RCC 7860 (cell line): ENCODE measurements at regions not wholly inside any gene's neighbourhood (a gene's known extent, or its start where the extent isn't known, plus 50 kb on each side); places are given as distances from the start of the nearest gene placed in this dataset.
"Not testable (repeated sequence)": the region's sequence is repeated elsewhere in the genome, so short reads cannot be mapped to it uniquely, and the experiment has no call there.

ENCODE experiments used
- DNase-seq: peaks from one replicate; pipeline ENCODE4 v3.0.0-alpha.2; 2015; ENCODE audit warnings: low spot score
- FAIRE-seq: peaks from 2 replicates; lab custom pipeline; 2012; peaks lifted over from hg19 to GRCh38; lab: Jason Lieb, UNC

DNA sequence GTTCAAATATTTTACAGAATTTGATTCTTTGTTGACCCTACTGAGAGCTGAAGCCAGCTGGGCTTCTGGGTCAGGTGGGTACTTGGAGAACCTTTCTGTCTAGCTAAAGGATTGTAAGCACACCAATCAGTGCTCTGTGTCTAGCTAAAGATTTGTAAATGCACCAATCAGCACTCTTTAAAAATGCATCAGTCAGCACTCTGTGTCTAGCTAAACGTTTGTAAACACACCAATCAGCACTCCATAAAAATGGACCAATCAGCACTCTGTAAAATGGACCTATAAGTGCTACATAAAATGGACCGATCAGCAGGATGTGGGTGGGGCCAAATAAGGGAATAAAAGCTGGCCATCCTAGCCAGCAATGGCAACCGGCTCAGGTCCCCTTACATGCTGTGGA lies 76.4 kb upstream of the TMSB4Y start:
- not testable (repeated sequence) for DNase-seq, FAIRE-seq

- no peak for FAIRE-seq
Observed at GRCh38 chrY:13615943-13616304, 87.8 kb upstream of the TMSB4Y start.

DNA sequence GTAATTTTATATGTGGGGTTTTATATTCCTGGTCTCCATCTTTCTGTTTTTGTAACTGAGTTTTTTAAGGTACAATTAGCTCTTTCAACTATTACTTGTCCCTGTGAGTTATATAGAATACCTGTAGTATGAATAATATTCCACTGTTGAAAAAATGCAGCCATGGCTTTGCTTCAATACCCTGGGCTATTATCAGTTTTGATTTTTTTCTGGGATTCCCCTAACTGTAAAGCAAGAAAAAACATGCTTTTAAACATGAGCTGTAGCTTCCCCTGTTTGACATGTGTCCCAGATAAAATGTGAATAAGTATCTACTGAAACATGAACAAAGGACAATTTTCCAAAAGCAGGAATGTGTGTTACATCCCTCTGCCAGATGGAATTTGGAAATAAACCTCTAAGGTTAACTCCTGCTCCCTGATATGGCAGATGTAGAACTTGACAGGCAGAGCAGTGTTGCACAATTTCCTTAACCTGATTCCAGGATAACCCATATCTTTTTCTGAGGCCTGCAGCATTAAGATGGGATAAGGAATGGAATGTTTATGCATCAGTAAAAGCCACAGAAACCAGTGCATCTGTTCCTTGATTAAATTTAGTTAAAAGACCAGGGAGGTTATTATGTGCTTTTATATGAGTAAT lies 88.3 kb upstream of the TMSB4Y start:
- FAIRE-seq (no peak), DNase-seq (no peak)

More at GRCh38 chrY:13615943-13616304, 87.8 kb upstream of the TMSB4Y start:
- no peak for DNase-seq

DNA sequence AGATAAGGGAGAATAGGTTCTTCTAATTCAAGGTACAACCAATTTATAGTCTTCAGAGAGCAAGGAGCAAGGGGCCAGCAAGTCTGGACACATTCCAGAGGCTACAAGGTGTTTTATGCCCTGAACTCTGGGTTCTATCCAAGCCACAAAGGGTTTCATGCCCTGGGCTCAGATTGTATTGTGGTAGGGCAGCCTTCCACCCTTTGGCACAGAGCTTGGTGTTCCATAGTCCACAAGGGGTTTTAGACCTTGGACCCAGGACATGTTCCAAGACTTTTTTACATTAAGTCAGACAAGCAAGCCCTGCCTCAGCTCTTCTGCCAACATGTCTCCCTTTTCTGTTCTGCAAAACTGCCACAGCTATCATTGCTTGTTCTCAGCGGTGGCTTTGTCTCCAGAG lies 90.8 kb upstream of the TMSB4Y start:
- FAIRE-seq (no peak), DNase-seq (no peak)

- FAIRE-seq (no peak), DNase-seq (no peak)
Observed at GRCh38 chrY:13611965-13612364, 91.7 kb upstream of the TMSB4Y start.

DNA sequence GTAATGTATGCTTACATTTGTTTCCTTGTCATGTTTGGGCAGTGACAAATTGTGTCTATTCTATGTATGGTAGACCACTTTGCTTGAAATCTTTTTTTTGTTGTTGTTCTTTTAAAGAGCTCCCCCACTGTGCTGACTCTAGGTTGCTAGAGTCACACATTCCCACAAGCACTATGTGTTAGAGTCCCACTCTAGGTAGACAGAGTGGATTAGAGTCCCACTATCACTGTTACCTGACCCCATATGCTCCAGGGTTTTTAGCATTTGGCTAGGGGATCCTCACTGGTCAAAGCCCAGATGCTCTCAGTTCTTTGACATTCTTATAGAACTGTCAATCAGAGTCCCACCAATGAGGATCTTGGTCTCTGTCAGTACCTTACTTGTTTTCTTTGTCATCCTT lies 111.2 kb upstream of the TMSB4Y start:
- DNase-seq (no peak), FAIRE-seq (no peak)

DNA sequence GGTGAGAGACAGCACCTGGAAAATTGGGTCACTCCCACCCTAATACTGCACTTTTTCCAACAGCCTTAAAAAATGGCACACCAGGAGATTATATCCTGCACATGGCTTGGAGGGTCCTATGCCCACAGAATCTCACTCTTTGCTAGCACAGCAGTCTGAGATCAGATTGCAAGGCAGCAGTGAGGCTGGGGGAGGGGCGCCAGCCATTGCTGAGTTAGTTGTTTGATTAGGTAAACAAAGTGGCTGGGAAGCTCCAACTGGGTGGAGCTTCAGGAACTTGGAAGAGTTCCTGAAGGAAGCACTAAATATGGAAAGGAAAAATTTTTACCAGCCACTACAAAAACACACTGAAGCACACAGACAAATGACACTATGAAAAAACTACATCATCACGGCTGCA lies 91.1 kb upstream of the UTY start:
- FAIRE-seq, DNase-seq: not testable (repeated sequence)

- no peak for DNase-seq
- FAIRE-seq: no peak
Observed at GRCh38 chrY:13567186-13567585, 87.4 kb upstream of the UTY start.

- DNase-seq (no peak), FAIRE-seq (no peak)
Observed at GRCh38 chrY:13554949-13555348, 75.1 kb upstream of the UTY start.

- no peak for FAIRE-seq
- DNase-seq: peak; percentile 34
Observed at GRCh38 chrY:13552393-13553116, 72.7 kb upstream of the UTY start.

DNA sequence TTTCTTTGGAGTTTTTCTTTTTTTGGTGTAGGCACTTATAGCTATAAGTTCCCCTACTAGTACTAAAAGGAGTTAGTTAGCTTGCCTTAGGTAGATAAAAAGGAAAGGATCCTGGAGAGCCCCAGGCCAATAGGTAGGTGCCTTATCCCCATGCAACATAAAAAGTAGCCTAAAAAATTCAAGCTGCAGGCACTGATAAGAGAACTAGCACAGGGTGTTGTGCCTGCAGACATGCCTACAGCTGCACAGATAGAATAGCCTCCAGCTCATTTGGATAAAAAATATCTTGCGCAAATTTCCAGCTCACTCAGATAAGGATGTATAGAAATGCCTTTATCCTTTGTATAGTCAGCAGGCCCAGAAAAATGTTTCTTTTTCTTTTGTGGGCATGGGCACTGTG lies 71.4 kb upstream of the UTY start:
- no peak for DNase-seq
- no peak for FAIRE-seq

DNA sequence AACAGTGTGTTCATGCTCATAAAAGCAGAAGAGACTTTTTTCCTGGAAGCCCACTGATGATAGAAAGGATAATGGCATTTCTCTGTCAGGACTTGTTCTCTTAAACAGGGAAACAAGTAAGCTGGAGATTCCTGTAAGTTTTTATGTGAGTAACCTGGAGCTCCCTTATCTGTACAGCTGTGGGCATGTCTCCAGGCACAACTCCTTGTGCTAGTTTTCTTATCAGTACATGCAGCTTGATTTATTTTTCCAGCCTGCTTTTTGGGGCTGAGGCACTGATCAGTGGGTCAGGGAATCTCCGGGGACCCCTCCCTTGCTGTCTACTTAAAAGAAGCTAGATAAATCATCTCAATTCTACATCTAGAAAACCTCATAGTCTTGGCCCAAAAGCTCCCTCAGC lies 64.7 kb upstream of the UTY start:
- DNase-seq: no peak

DNA sequence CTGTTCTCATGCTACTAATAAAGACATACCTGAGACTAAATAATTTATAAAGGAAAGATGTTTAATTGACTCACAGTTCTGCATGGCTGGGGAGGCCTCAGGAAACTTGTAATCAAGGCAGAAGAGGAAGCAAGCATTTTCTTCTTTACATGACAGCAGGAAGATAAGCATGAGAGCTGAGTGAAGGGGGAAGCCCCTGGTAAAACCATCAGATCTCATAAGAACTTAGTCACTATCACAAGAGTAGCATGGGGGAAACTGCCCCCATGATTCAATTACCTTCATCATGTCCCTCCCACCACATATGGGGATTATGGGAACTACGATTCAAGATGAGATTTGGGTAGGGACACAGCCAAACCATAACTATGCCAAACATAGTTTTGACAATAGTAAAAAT lies 58.1 kb upstream of the UTY start:
- DNase-seq: no peak
- FAIRE-seq: no peak

More for the DNA sequence above, 64.7 kb upstream of the UTY start:
- no peak for FAIRE-seq
